ENCODE measurements at regions not wholly inside any gene's neighbourhood (a gene's known extent, or its start where the extent isn't known, plus 50 kb on each side); places are given as distances from the start of the nearest gene placed in this dataset.

- TF ChIP-seq, protein P1, sequence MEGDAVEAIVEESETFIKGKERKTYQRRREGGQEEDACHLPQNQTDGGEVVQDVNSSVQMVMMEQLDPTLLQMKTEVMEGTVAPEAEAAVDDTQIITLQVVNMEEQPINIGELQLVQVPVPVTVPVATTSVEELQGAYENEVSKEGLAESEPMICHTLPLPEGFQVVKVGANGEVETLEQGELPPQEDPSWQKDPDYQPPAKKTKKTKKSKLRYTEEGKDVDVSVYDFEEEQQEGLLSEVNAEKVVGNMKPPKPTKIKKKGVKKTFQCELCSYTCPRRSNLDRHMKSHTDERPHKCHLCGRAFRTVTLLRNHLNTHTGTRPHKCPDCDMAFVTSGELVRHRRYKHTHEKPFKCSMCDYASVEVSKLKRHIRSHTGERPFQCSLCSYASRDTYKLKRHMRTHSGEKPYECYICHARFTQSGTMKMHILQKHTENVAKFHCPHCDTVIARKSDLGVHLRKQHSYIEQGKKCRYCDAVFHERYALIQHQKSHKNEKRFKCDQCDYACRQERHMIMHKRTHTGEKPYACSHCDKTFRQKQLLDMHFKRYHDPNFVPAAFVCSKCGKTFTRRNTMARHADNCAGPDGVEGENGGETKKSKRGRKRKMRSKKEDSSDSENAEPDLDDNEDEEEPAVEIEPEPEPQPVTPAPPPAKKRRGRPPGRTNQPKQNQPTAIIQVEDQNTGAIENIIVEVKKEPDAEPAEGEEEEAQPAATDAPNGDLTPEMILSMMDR (IDR thresholded peaks at IDR 0.05), result no peak
- no peak for TF ChIP-seq ZFX (IDR thresholded peaks at IDR 0.05; ENCODE audit: borderline replicate concordance)
These were observed 227.0 kb downstream of the C4orf33 start for GRCh38 chr4:129322920-129323319.
